HFF-Myc (cell line): ENCODE measurements at regions not wholly inside any gene's neighbourhood (a gene's known extent, or its start where the extent isn't known, plus 50 kb on each side); places are given as distances from the start of the nearest gene placed in this dataset.
"Not testable (repeated sequence)": the region's sequence is repeated elsewhere in the genome, so short reads cannot be mapped to it uniquely, and the experiment has no call there.

Experiments
- DNase-seq: peaks from one replicate; pipeline ENCODE4 v3.0.0-alpha.2; 2011; ENCODE audit warnings: low read depth; ENCODE audit errors: extremely low read depth
- H3K4me3 ChIP-seq: replicated peaks from 2 replicates; pipeline ENCODE4 v1.5.1; 2011; ENCODE audit warnings: low read depth, mild to moderate bottlenecking, control low read depth, low read length
- CTCF ChIP-seq: IDR thresholded peaks from 2 replicates; pipeline ENCODE4 v1.5.1; 2012; ENCODE audit warnings: mild to moderate bottlenecking, low read depth, low read length, control low read depth; ENCODE audit errors: missing control alignments

GRCh38 chr18:1849386-1849785 is 721.9 kb downstream of the METTL4 start:
- DNase-seq, result no peak
- TF ChIP-seq CTCF, result no peak
- H3K4me3 ChIP-seq, result no peak overlapping the region

GRCh38 chr18:1857281-1857680 is 714.0 kb downstream of the METTL4 start:
- not testable (repeated sequence) for DNase-seq, H3K4me3 ChIP-seq

- DNase-seq, result no peak
- no peak overlapping the region for H3K4me3 ChIP-seq
- TF ChIP-seq CTCF, result no peak
Observed at GRCh38 chr18:1861473-1861872, 709.8 kb downstream of the METTL4 start.

GRCh38 chr18:1865869-1866268 is 705.4 kb downstream of the METTL4 start:
- H3K4me3 ChIP-seq, result no peak overlapping the region
- no peak for TF ChIP-seq CTCF
- DNase-seq, result no peak

- no peak overlapping the region for H3K4me3 ChIP-seq
- TF ChIP-seq CTCF, result no peak
- no peak for DNase-seq
Observed at GRCh38 chr18:1872274-1872673, 699.0 kb downstream of the METTL4 start.

- no peak for TF ChIP-seq CTCF
- H3K4me3 ChIP-seq, result no peak overlapping the region
- no peak for DNase-seq
Observed at GRCh38 chr18:1875219-1875618, 696.1 kb downstream of the METTL4 start.

GRCh38 chr18:1884623-1885022 is 686.7 kb downstream of the METTL4 start:
- no peak for DNase-seq
- no peak for TF ChIP-seq CTCF
- H3K4me3 ChIP-seq, result no peak overlapping the region
